BE2C (cell line): ENCODE measurements at regions not wholly inside any gene's neighbourhood (a gene's known extent, or its start where the extent isn't known, plus 50 kb on each side); places are given as distances from the start of the nearest gene placed in this dataset.

ENCODE experiments used
- DNase-seq: peaks from one replicate; pipeline ENCODE4 v3.0.0-alpha.2; 2020
- H3K27me3 ChIP-seq: fragments of 250-450 bp; sonication (Bioruptor Pico); 2 replicates; pipeline ENCODE4 v1.5.1; 2020; ENCODE audit warnings: mild to moderate bottlenecking
- H3K36me3 ChIP-seq: fragments of 250-450 bp; sonication (Bioruptor Pico); 2 replicates; pipeline ENCODE4 v1.5.1; 2020; ENCODE audit warnings: mild to moderate bottlenecking
- H3K4me1 ChIP-seq: fragments of 250-450 bp; sonication (Bioruptor Pico); 2 replicates; pipeline ENCODE4 v1.5.1; 2020
- H3K4me3 ChIP-seq: 2 replicates; pipeline ENCODE4 v1.5.1; 2011; ENCODE audit warnings: low read depth, low read length
- H3K9me3 ChIP-seq: fragments of 250-450 bp; sonication (Bioruptor Pico); 2 replicates; pipeline ENCODE4 v1.5.1; 2020
- CTCF ChIP-seq: IDR thresholded peaks from 2 replicates; pipeline ENCODE4 v1.5.1; 2012; ENCODE audit warnings: mild to moderate bottlenecking, low read depth, low read length

GRCh38 chr22:34998921-34999320, 67.0 kb upstream of the ISX start:
- no peak for TF ChIP-seq CTCF
- H3K36me3 ChIP-seq = no peaks in the 10 kb centered on the region
- H3K27me3 ChIP-seq = no peaks in the 10 kb centered on the region
- H3K4me3 ChIP-seq = no peak overlapping the region
- no peak for DNase-seq
- H3K4me1 ChIP-seq = no peaks in the 10 kb centered on the region
- no peaks in the 10 kb centered on the region; the same call in 1 of the 2 replicates for H3K9me3 ChIP-seq

- Histone ChIP-seq H3K36me3 (no peaks in the 10 kb centered on the region), H3K4me1 (no peaks in the 10 kb centered on the region), H3K4me3 (no peak overlapping the region), H3K9me3 (no peaks in the 10 kb centered on the region), H3K27me3 (no peaks in the 10 kb centered on the region)
- no peak for DNase-seq
- no peak for TF ChIP-seq CTCF
Observed at GRCh38 chr22:35008213-35008612, 57.7 kb upstream of the ISX start.

GRCh38 chr22:35010543-35010942, 55.4 kb upstream of the ISX start:
- Histone ChIP-seq H3K4me1 (no peaks in the 10 kb centered on the region), H3K36me3 (no peaks in the 10 kb centered on the region), H3K27me3 (no peaks in the 10 kb centered on the region), H3K4me3 (no peak overlapping the region), H3K9me3 (no peaks in the 10 kb centered on the region)
- DNase-seq = no peak
- TF ChIP-seq CTCF = no peak

- no peak for TF ChIP-seq CTCF
- no peak for DNase-seq
- H3K27me3 ChIP-seq = no peaks in the 10 kb centered on the region
- no peaks in the 10 kb centered on the region for H3K36me3 ChIP-seq
- no peak overlapping the region for H3K4me3 ChIP-seq
- H3K9me3 ChIP-seq = no peaks in the 10 kb centered on the region
- no peaks in the 10 kb centered on the region for H3K4me1 ChIP-seq
Observed at GRCh38 chr22:35014812-35015211, 51.1 kb upstream of the ISX start.
